ENCODE measurements at regions not wholly inside any gene's neighbourhood (a gene's known extent, or its start where the extent isn't known, plus 50 kb on each side); places are given as distances from the start of the nearest gene placed in this dataset.

DNA sequence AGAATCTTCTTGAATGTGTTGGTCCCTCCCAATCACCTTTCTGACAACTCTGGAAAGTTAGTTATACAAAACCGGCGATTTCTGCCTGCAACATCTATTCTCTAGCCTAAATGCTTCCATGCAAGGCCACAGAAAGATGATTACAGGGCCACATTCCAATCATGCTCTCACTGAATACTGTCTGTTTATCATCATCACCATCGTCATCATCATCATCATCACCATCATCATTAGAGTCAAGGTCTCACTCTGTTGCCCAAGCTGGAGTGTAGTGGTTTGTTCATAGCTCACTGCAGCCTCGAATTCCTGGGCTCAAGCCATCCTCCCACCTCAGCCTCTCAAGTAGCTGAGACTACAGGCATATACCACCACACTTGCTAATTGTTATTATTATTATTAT, 521.2 kb upstream of the DAB1 start:
- Histone ChIP-seq H3K9me3 (ENCODE audit: control insufficient read depth, low read length) (no peaks in the 10 kb centered on the region), H3K79me2 (no peaks in the 10 kb centered on the region), H3K27me3 (ENCODE audit: control insufficient read depth, insufficient read depth, low read length) (no peaks in the 10 kb centered on the region), H3K27ac (no peak overlapping the region), H3K4me3 (ENCODE audit: low read depth, low read length) (no peak overlapping the region), H3K36me3 (ENCODE audit: control insufficient read depth, insufficient read depth, low read length) (no peaks in the 10 kb centered on the region), H3K4me1 (no peaks in the 10 kb centered on the region), H2AFZ (no peak overlapping the region), H3K9ac (no peak overlapping the region), H3K4me2 (ENCODE audit: low read length) (no peak overlapping the region)
- TF ChIP-seq, protein P1, sequence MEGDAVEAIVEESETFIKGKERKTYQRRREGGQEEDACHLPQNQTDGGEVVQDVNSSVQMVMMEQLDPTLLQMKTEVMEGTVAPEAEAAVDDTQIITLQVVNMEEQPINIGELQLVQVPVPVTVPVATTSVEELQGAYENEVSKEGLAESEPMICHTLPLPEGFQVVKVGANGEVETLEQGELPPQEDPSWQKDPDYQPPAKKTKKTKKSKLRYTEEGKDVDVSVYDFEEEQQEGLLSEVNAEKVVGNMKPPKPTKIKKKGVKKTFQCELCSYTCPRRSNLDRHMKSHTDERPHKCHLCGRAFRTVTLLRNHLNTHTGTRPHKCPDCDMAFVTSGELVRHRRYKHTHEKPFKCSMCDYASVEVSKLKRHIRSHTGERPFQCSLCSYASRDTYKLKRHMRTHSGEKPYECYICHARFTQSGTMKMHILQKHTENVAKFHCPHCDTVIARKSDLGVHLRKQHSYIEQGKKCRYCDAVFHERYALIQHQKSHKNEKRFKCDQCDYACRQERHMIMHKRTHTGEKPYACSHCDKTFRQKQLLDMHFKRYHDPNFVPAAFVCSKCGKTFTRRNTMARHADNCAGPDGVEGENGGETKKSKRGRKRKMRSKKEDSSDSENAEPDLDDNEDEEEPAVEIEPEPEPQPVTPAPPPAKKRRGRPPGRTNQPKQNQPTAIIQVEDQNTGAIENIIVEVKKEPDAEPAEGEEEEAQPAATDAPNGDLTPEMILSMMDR (IDR thresholded peaks at IDR 0.05), result no peak

DNA sequence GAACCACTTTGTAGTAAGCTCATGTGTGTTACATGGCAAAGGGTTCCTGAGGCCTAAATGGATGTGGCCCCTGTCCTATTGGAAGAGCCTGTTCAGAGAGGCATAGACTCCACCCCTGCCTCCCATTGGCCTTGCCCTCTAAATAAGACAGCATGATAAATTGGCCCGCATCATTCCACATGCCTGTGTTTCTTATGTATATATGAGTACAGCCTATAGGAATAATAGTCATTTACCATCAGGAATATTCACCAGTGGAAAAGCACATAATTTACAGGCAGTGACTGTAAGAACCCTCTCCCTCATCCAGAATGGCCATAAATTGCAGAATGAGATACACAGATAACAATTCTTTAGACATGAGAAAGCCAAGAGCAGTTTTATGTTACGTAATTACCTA, 519.5 kb upstream of the DAB1 start:
- no peaks in the 10 kb centered on the region for H3K9me3 ChIP-seq (ENCODE audit: control insufficient read depth, low read length)
- H3K9ac ChIP-seq, result no peak overlapping the region
- H3K4me1 ChIP-seq, result no peaks in the 10 kb centered on the region
- no peaks in the 10 kb centered on the region for H3K79me2 ChIP-seq
- no peaks in the 10 kb centered on the region for H3K36me3 ChIP-seq (ENCODE audit: control insufficient read depth, insufficient read depth, low read length)
- no peak overlapping the region for H3K27ac ChIP-seq
- TF ChIP-seq, protein P1 (IDR thresholded peaks at IDR 0.05), result no peak
- no peak overlapping the region for H2AFZ ChIP-seq
- no peak overlapping the region for H3K4me3 ChIP-seq (ENCODE audit: low read depth, low read length)
- H3K27me3 ChIP-seq (ENCODE audit: control insufficient read depth, insufficient read depth, low read length), result no peaks in the 10 kb centered on the region
- H3K4me2 ChIP-seq (ENCODE audit: low read length), result no peak overlapping the region

DNA sequence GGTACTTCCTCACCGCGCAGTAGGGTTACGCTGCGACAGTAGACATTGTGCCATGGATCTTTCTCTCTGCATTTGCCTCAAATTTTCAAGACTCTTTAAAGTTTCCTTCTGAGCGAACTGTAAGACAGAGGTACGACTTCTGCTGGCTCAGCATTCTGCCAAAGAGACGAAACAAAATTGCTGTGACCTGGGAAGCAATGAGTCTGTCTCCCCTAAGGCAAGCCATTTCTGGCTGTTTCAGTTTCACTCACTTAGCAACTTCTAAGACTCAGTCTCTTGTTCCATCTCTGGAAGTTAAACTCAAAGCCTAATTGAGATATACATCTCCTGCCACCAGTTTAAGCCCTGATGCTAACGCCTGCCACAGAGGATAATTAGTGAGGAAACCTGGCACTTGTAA, 510.9 kb upstream of the DAB1 start:
- Histone ChIP-seq H3K4me3 (ENCODE audit: low read depth, low read length) (no peak overlapping the region), H3K79me2 (no peaks in the 10 kb centered on the region), H3K9ac (no peak overlapping the region), H2AFZ (no peak overlapping the region), H3K27ac (no peak overlapping the region), H3K4me1 (no peaks in the 10 kb centered on the region), H3K27me3 (ENCODE audit: control insufficient read depth, insufficient read depth, low read length) (no peaks in the 10 kb centered on the region), H3K9me3 (ENCODE audit: control insufficient read depth, low read length) (no peaks in the 10 kb centered on the region), H3K36me3 (ENCODE audit: control insufficient read depth, insufficient read depth, low read length) (no peaks in the 10 kb centered on the region), H3K4me2 (ENCODE audit: low read length) (no peak overlapping the region)
- TF ChIP-seq, protein P1 (IDR thresholded peaks at IDR 0.05), result no peak

DNA sequence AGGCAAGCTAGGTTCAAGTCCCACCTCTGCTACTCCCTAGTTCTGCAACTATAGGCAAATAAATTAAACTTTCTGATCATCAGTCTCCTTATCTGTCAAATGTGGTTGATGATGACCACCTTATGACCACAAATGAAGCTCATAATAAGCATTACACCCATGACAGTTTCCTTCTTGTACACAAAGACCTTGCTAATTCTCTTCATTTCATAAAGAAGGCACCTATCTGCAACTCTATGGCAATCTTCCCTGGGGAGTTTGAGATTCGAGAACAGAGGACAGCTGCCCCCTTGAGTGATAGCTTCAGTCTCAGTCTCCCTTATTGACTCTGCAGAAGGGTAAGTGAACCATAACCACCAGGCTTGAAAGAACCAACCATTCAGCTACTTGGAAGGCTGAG, 503.1 kb upstream of the DAB1 start:
- H2AFZ ChIP-seq, result no peak overlapping the region
- H3K27ac ChIP-seq, result no peak overlapping the region
- no peaks in the 10 kb centered on the region for H3K36me3 ChIP-seq (ENCODE audit: control insufficient read depth, insufficient read depth, low read length)
- no peaks in the 10 kb centered on the region for H3K9me3 ChIP-seq (ENCODE audit: control insufficient read depth, low read length)
- no peak overlapping the region for H3K4me2 ChIP-seq (ENCODE audit: low read length)
- no peak overlapping the region for H3K4me3 ChIP-seq (ENCODE audit: low read depth, low read length)
- H3K27me3 ChIP-seq (ENCODE audit: control insufficient read depth, insufficient read depth, low read length), result no peaks in the 10 kb centered on the region
- H3K4me1 ChIP-seq, result no peaks in the 10 kb centered on the region
- TF ChIP-seq, protein P1 (IDR thresholded peaks at IDR 0.05), result no peak
- H3K9ac ChIP-seq, result no peak overlapping the region
- no peaks in the 10 kb centered on the region for H3K79me2 ChIP-seq

DNA sequence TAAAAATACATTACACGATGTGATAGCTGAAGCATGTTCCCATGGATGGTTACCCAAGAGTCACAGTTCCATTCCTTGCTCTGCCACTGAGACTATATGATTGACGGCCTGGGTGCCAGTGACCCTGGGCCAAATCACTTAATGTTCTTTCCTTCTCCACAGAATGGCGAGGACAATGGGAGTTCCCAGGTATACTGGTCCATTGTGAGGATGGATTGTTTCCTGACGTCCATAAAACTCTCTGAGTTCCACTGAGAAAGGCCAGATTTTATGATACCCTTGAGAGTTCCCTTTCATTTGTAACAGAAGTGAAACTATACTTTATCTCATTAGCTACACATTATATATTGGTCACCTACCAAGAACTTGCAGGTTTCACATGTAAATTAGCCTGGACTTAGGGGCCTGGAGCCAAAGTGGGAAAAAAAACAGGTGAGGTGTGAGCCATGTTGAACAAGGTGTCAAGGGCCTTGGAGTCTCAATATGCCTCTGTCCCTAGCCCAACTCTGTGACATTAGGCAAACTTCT, 502.2 kb upstream of the DAB1 start:
- TF ChIP-seq, protein P1 (IDR thresholded peaks at IDR 0.05), result no peak
- no peaks in the 10 kb centered on the region for H3K27me3 ChIP-seq (ENCODE audit: control insufficient read depth, insufficient read depth, low read length)
- no peak overlapping the region for H2AFZ ChIP-seq
- H3K9me3 ChIP-seq (ENCODE audit: control insufficient read depth, low read length), result no peaks in the 10 kb centered on the region
- no peak overlapping the region for H3K9ac ChIP-seq
- H3K4me3 ChIP-seq (ENCODE audit: low read depth, low read length), result no peak overlapping the region
- H3K36me3 ChIP-seq (ENCODE audit: control insufficient read depth, insufficient read depth, low read length), result no peaks in the 10 kb centered on the region
- H3K4me2 ChIP-seq (ENCODE audit: low read length), result no peak overlapping the region
- no peaks in the 10 kb centered on the region for H3K4me1 ChIP-seq
- H3K27ac ChIP-seq, result no peak overlapping the region
- no peaks in the 10 kb centered on the region for H3K79me2 ChIP-seq

All from parathyroid adenoma (tissue), 2 donors.